ENCODE measurements at regions not wholly inside any gene's neighbourhood (a gene's known extent, or its start where the extent isn't known, plus 50 kb on each side); places are given as distances from the start of the nearest gene placed in this dataset.

GRCh38 chr20:48409055-48409615 lies 418.7 kb downstream of the PREX1 start:
- no peaks in the 10 kb centered on the region for H3F3A ChIP-seq (ENCODE audit: low read depth)
- TF ChIP-seq CTCF (conservative IDR thresholded peaks at IDR 0.05; ENCODE audit: low read length) (no peak), EZH2phosphoT487 (IDR thresholded peaks at IDR 0.05; ENCODE audit: borderline replicate concordance) (no peak)
- H3K79me2 ChIP-seq (ENCODE audit: insufficient read depth, low read length), result no peaks in the 10 kb centered on the region
- no peaks in the 10 kb centered on the region for H3K36me3 ChIP-seq (ENCODE audit: insufficient read depth, low read length)
- no peaks in the 10 kb centered on the region for H3K27me3 ChIP-seq (ENCODE audit: insufficient read depth, low read length, poor library complexity, severe bottlenecking)
- H4K20me1 ChIP-seq (ENCODE audit: insufficient read depth, low read length, poor library complexity, severe bottlenecking), result no peaks in the 10 kb centered on the region
- H3K4me1 ChIP-seq (ENCODE audit: insufficient read depth, low read length, poor library complexity, severe bottlenecking), result no peaks in the 10 kb centered on the region
- H3K4me2 ChIP-seq (ENCODE audit: low read depth, low read length, poor library complexity, severe bottlenecking), result no peak overlapping the region
- no peaks in the 10 kb centered on the region for H3K9me2 ChIP-seq (replicated peaks; ENCODE audit: low read depth, low read length)
- H3K4me3 ChIP-seq (ENCODE audit: low read length, poor library complexity, severe bottlenecking), result no peak overlapping the region
- no peaks in the 10 kb centered on the region for H3K9me3 ChIP-seq (ENCODE audit: insufficient read depth, low read depth, low read length)
- no peak overlapping the region for H2AFZ ChIP-seq (ENCODE audit: low read length)
- no peak overlapping the region for H3K9ac ChIP-seq (ENCODE audit: low read depth, low read length, poor library complexity, severe bottlenecking)

GRCh38 chr20:48407710-48408109 lies 420.1 kb downstream of the PREX1 start:
- TF ChIP-seq EZH2phosphoT487 (IDR thresholded peaks at IDR 0.05; ENCODE audit: borderline replicate concordance), result no peak
- no peak overlapping the region for H2AFZ ChIP-seq (ENCODE audit: low read length)
- H3K27me3 ChIP-seq (ENCODE audit: insufficient read depth, low read length, poor library complexity, severe bottlenecking), result no peaks in the 10 kb centered on the region

GRCh38 chr20:48406912-48407340 lies 420.9 kb downstream of the PREX1 start:
- Histone ChIP-seq H3K27me3 (ENCODE audit: insufficient read depth, low read length, poor library complexity, severe bottlenecking) (no peaks in the 10 kb centered on the region), H3K4me2 (ENCODE audit: low read depth, low read length, poor library complexity, severe bottlenecking) (no peak overlapping the region), H3K4me1 (ENCODE audit: insufficient read depth, low read length, poor library complexity, severe bottlenecking) (no peaks in the 10 kb centered on the region), H3K9me2 (replicated peaks; ENCODE audit: low read depth, low read length) (no peaks in the 10 kb centered on the region), H3K4me3 (ENCODE audit: low read length, poor library complexity, severe bottlenecking) (no peak overlapping the region), H2AFZ (ENCODE audit: low read length) (no peak overlapping the region), H3K9me3 (ENCODE audit: insufficient read depth, low read depth, low read length) (no peaks in the 10 kb centered on the region), H3K9ac (ENCODE audit: low read depth, low read length, poor library complexity, severe bottlenecking) (no peak overlapping the region), H4K20me1 (ENCODE audit: insufficient read depth, low read length, poor library complexity, severe bottlenecking) (no peaks in the 10 kb centered on the region), H3F3A (ENCODE audit: low read depth) (no peaks in the 10 kb centered on the region), H3K79me2 (ENCODE audit: insufficient read depth, low read length) (no peaks in the 10 kb centered on the region), H3K36me3 (ENCODE audit: insufficient read depth, low read length) (no peaks in the 10 kb centered on the region)
- TF ChIP-seq CTCF (conservative IDR thresholded peaks at IDR 0.05; ENCODE audit: low read length), result no peak
- no peak for TF ChIP-seq EZH2phosphoT487 (IDR thresholded peaks at IDR 0.05; ENCODE audit: borderline replicate concordance)

More at GRCh38 chr20:48407710-48408109, 420.1 kb downstream of the PREX1 start:
- Histone ChIP-seq H3F3A (ENCODE audit: low read depth) (no peaks in the 10 kb centered on the region), H3K4me1 (ENCODE audit: insufficient read depth, low read length, poor library complexity, severe bottlenecking) (no peaks in the 10 kb centered on the region), H3K9me2 (replicated peaks; ENCODE audit: low read depth, low read length) (no peaks in the 10 kb centered on the region), H3K9ac (ENCODE audit: low read depth, low read length, poor library complexity, severe bottlenecking) (no peak overlapping the region), H3K4me3 (ENCODE audit: low read length, poor library complexity, severe bottlenecking) (no peak overlapping the region), H3K4me2 (ENCODE audit: low read depth, low read length, poor library complexity, severe bottlenecking) (no peak overlapping the region), H4K20me1 (ENCODE audit: insufficient read depth, low read length, poor library complexity, severe bottlenecking) (no peaks in the 10 kb centered on the region), H3K36me3 (ENCODE audit: insufficient read depth, low read length) (no peaks in the 10 kb centered on the region), H3K79me2 (ENCODE audit: insufficient read depth, low read length) (no peaks in the 10 kb centered on the region), H3K9me3 (ENCODE audit: insufficient read depth, low read depth, low read length) (no peaks in the 10 kb centered on the region)

- Histone ChIP-seq H3K9me2 (replicated peaks; ENCODE audit: low read depth, low read length) (no peaks in the 10 kb centered on the region), H3K36me3 (ENCODE audit: insufficient read depth, low read length) (no peaks in the 10 kb centered on the region), H2AFZ (ENCODE audit: low read length) (no peak overlapping the region), H3K9ac (ENCODE audit: low read depth, low read length, poor library complexity, severe bottlenecking) (no peak overlapping the region), H3K27me3 (ENCODE audit: insufficient read depth, low read length, poor library complexity, severe bottlenecking) (no peaks in the 10 kb centered on the region), H3K4me1 (ENCODE audit: insufficient read depth, low read length, poor library complexity, severe bottlenecking) (no peaks in the 10 kb centered on the region), H3K4me3 (ENCODE audit: low read length, poor library complexity, severe bottlenecking) (no peak overlapping the region), H3K79me2 (ENCODE audit: insufficient read depth, low read length) (no peaks in the 10 kb centered on the region), H3K4me2 (ENCODE audit: low read depth, low read length, poor library complexity, severe bottlenecking) (no peak overlapping the region), H3F3A (ENCODE audit: low read depth) (no peaks in the 10 kb centered on the region), H3K9me3 (ENCODE audit: insufficient read depth, low read depth, low read length) (no peaks in the 10 kb centered on the region), H4K20me1 (ENCODE audit: insufficient read depth, low read length, poor library complexity, severe bottlenecking) (no peaks in the 10 kb centered on the region)
- no peak for TF ChIP-seq CTCF (conservative IDR thresholded peaks at IDR 0.05; ENCODE audit: low read length)
- TF ChIP-seq EZH2phosphoT487 (IDR thresholded peaks at IDR 0.05; ENCODE audit: borderline replicate concordance), result no peak
Measured at GRCh38 chr20:48406498-48406897, 421.3 kb downstream of the PREX1 start.
